ENCODE measurements at regions not wholly inside any gene's neighbourhood (a gene's known extent, or its start where the extent isn't known, plus 50 kb on each side); places are given as distances from the start of the nearest gene placed in this dataset.

GRCh38 chr2:120564213-120565094 is 171.2 kb upstream of the GLI2 start:
- no peak for TF ChIP-seq CTCF (IDR thresholded peaks at IDR 0.05; ENCODE audit: low read depth, low read length, poor library complexity, severe bottlenecking)
- TF ChIP-seq EZH2phosphoT487 (IDR thresholded peaks at IDR 0.05; ENCODE audit: borderline replicate concordance, low read length) = no peak
